Tibial artery (tissue), 4 donors: ENCODE measurements at regions not wholly inside any gene's neighbourhood (a gene's known extent, or its start where the extent isn't known, plus 50 kb on each side); places are given as distances from the start of the nearest gene placed in this dataset.

Source experiments
- DNase-seq, 2 donors: peaks; one replicate each; pipeline ENCODE4 v3.0.0-alpha.2; 2019
- H3K27ac ChIP-seq, 2 donors: fragments of 200-600 bp; sonication (generic) in 1 of 2; 1 replicate in 1 of 2; 2 replicates in 1 of 2; pipeline ENCODE4 v1.5.1; 2018 to 2019; ENCODE audit warnings: mild to moderate bottlenecking in 1 of 2
- H3K27me3 ChIP-seq, 2 donors: fragments of 200-600 bp; sonication (generic) in 1 of 2; one replicate each; pipeline versions ENCODE4 v1.5.1 to v1.6.0; 2016 to 2019
- H3K36me3 ChIP-seq, 3 donors: fragments of 200-600 bp; sonication (generic) in 2 of 3; one replicate each; pipeline ENCODE4 v1.5.1; 2016 to 2019; ENCODE audit warnings: mild to moderate bottlenecking in 2 of 3
- H3K4me1 ChIP-seq, 4 donors: fragments of 200-600 bp; sonication (generic) in 2 of 4; 1 replicate in 3 of 4; 2 replicates in 1 of 4; pipeline ENCODE4 v1.5.1; 2016 to 2019
- H3K4me3 ChIP-seq, 2 donors: fragments of 200-600 bp; sonication (generic) in 1 of 2; 1 replicate in 1 of 2; 2 replicates in 1 of 2; pipeline ENCODE4 v1.5.1; 2018 to 2019; ENCODE audit warnings: mild to moderate bottlenecking in 2 of 2
- H3K9me3 ChIP-seq, 3 donors: fragments of 200-600 bp; sonication (generic) in 1 of 3; one replicate each; pipeline ENCODE4 v1.5.1; 2016 to 2019
- intact Hi-C: fragments of 100-400 bp; cut with DNase I; formaldehyde crosslinking; loops from one replicate; pipeline ENCODE4 v1.15.0; 2023; ENCODE audit warnings: low total_unique reads
- TF ChIP-seq, protein P1 (sequence below), 2 experiments: fragments of 200-600 bp in 1 of 2; fragments of 450-650 bp in 1 of 2; IDR thresholded peaks; one replicate each; pipeline ENCODE4 v1.5.1; 2017 to 2019; ENCODE audit warnings: antibody characterized with exemption in 2 of 2, mild to moderate bottlenecking in 1 of 2, moderate library complexity in 1 of 2

- H3K9me3 ChIP-seq = no peaks in the 10 kb centered on the region
Observed at GRCh38 chr12:39125566-39125965, 220.2 kb upstream of the CPNE8 start.

DNA sequence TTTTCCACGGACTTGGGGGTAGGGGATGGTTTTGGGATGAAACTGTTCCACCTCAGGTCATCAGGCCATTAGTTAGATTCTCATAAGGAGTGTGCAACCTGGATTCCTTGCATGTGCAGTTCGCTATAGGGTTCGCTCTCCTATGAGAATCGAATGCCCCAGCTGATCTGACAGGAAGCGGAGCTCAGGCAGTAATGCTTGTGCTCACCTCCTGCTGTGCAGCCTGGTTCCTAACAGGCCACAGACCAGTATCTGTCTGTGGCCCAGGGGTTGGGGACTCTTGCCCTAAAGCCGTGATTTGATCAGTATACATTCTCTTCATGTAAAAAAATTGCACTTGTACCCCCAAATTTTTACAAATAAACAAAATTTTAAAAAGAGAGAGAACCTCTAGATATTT is 219.4 kb upstream of the CPNE8 start:
- TF ChIP-seq, protein P1, sequence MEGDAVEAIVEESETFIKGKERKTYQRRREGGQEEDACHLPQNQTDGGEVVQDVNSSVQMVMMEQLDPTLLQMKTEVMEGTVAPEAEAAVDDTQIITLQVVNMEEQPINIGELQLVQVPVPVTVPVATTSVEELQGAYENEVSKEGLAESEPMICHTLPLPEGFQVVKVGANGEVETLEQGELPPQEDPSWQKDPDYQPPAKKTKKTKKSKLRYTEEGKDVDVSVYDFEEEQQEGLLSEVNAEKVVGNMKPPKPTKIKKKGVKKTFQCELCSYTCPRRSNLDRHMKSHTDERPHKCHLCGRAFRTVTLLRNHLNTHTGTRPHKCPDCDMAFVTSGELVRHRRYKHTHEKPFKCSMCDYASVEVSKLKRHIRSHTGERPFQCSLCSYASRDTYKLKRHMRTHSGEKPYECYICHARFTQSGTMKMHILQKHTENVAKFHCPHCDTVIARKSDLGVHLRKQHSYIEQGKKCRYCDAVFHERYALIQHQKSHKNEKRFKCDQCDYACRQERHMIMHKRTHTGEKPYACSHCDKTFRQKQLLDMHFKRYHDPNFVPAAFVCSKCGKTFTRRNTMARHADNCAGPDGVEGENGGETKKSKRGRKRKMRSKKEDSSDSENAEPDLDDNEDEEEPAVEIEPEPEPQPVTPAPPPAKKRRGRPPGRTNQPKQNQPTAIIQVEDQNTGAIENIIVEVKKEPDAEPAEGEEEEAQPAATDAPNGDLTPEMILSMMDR (IDR thresholded peaks at IDR 0.05) = no peak
- no peak overlapping the region for H3K27ac ChIP-seq
- intact Hi-C loops = no loop called here
- H3K9me3 ChIP-seq = no peaks in the 10 kb centered on the region
- H3K36me3 ChIP-seq = no peaks in the 10 kb centered on the region
- DNase-seq = no peak
- no peaks in the 10 kb centered on the region for H3K4me1 ChIP-seq
- no peak overlapping the region for H3K4me3 ChIP-seq
- H3K27me3 ChIP-seq = no peaks in the 10 kb centered on the region

More at GRCh38 chr12:39125566-39125965, 220.2 kb upstream of the CPNE8 start:
- intact Hi-C loops = no loop called here
- Histone ChIP-seq H3K36me3 (no peaks in the 10 kb centered on the region), H3K27ac (no peak overlapping the region), H3K4me1 (no peaks in the 10 kb centered on the region), H3K27me3 (no peaks in the 10 kb centered on the region), H3K4me3 (no peak overlapping the region)
- no peak for DNase-seq
- TF ChIP-seq, protein P1 (IDR thresholded peaks at IDR 0.05) = no peak

DNA sequence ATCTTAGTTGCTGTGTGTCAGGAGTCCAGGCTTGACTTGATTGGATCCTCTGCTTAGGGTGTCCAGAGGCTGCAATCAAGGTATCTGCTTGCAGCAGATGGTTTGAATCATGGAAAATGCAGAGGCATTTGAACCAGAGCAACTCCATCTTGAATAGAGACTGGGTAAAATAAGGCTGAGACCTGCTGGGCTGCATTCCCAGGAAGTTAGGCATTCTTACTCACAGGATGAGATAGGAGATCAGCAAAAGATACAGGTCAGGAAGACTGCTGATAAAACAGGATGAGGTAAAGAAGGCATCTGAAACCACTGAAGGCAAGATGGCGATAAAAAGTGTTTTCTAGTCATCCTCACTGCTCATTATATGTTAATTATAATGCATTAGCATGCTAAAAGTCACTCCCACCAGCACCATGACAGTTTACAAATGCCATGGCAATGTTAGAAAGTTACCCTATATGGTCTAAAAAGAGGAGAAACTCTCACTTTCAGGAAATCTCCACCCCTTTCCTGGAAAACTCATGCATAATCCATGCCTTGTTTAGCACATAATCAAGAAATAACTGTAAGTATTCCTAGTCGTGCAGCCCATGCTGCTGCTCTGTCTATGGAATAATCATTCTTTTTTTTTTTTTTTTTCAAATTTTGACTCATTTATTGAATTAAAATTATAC is 218.3 kb upstream of the CPNE8 start:
- H3K4me1 ChIP-seq = no peaks in the 10 kb centered on the region
- H3K36me3 ChIP-seq = no peaks in the 10 kb centered on the region
- no peak for DNase-seq
- TF ChIP-seq, protein P1 (IDR thresholded peaks at IDR 0.05) = no peak
- H3K27ac ChIP-seq = no peak overlapping the region
- intact Hi-C loops = no loop called here
- no peak overlapping the region for H3K4me3 ChIP-seq
- H3K27me3 ChIP-seq = no peaks in the 10 kb centered on the region
- no peaks in the 10 kb centered on the region for H3K9me3 ChIP-seq

GRCh38 chr12:39122562-39123204 is 217.3 kb upstream of the CPNE8 start:
- Histone ChIP-seq H3K27ac (no peak overlapping the region), H3K36me3 (no peaks in the 10 kb centered on the region), H3K27me3 (no peaks in the 10 kb centered on the region), H3K4me3 (no peak overlapping the region), H3K9me3 (no peaks in the 10 kb centered on the region), H3K4me1 (no peaks in the 10 kb centered on the region)
- DNase-seq = no peak
- TF ChIP-seq, protein P1 (IDR thresholded peaks at IDR 0.05) = no peak
- intact Hi-C loops = no loop called here

GRCh38 chr12:39116861-39117260 is 211.5 kb upstream of the CPNE8 start:
- intact Hi-C loops = no loop called here
- Histone ChIP-seq H3K4me3 (no peak overlapping the region), H3K9me3 (no peaks in the 10 kb centered on the region), H3K27ac (no peak overlapping the region), H3K27me3 (no peaks in the 10 kb centered on the region), H3K36me3 (no peaks in the 10 kb centered on the region), H3K4me1 (no peaks in the 10 kb centered on the region)
- DNase-seq = no peak
- TF ChIP-seq, protein P1 (IDR thresholded peaks at IDR 0.05) = no peak
